IMR-90 (cell line): ENCODE measurements at regions not wholly inside any gene's neighbourhood (a gene's known extent, or its start where the extent isn't known, plus 50 kb on each side); places are given as distances from the start of the nearest gene placed in this dataset.

Experiments used
- ATAC-seq: fragments of 200-7000 bp; cut with Tn5 transposase; 2 replicates; pipeline ENCODE4 v1.9.1; 2020; ENCODE audit warnings: low read depth, mild to moderate bottlenecking, moderate library complexity
- BruUV-seq: library from RNA; stranded (reverse); fragments of 400-500 nt; replicated peaks from 2 replicates; lab custom pipeline; 2021; lab: Mats Ljungman, UMichigan
- CTCF ChIA-PET: fragments of 300-600 bp; formaldehyde crosslinking; extraction: SDS; loops from one replicate; lab custom pipeline; 2021; ENCODE audit warnings: antibody characterized with exemption; lab: Yijun Ruan, JAX
- POLR2A ChIA-PET: fragments of 300-600 bp; sonication (Branson Sonifier 250); formaldehyde crosslinking; loops from one replicate; lab custom pipeline; 2022; ENCODE audit warnings: antibody characterized with exemption; ENCODE audit not compliant: unreplicated experiment; lab: Charles Lee
- DNase-seq: peaks from one replicate; pipeline ENCODE4 v3.0.0; 2013
- H2AFZ ChIP-seq: replicated peaks from 2 replicates; pipeline ENCODE3; 2013; ENCODE audit warnings: low read length, mild to moderate bottlenecking; ENCODE audit not compliant: poor library complexity
- H2AK5ac ChIP-seq: 2 replicates; pipeline ENCODE4 v1.6.1; 2013; ENCODE audit warnings: low read depth, low read length, inconsistent platforms
- H2AK9ac ChIP-seq: replicated peaks from 2 replicates; pipeline ENCODE3; 2013; ENCODE audit warnings: mild to moderate bottlenecking, low read depth, low read length, moderate library complexity; ENCODE audit not compliant: poor library complexity
- H2BK120ac ChIP-seq: 2 replicates; pipeline ENCODE4 v1.6.1; 2013; ENCODE audit warnings: low read depth, low read length, inconsistent platforms
- H2BK15ac ChIP-seq: 3 replicates; pipeline ENCODE4 v1.6.1; 2013; ENCODE audit warnings: low read depth, low read length, inconsistent platforms
- H2BK20ac ChIP-seq: 2 replicates; pipeline ENCODE4 v1.6.1; 2013; ENCODE audit warnings: low read depth, mild to moderate bottlenecking, inconsistent platforms, low read length, moderate library complexity
- H2BK5ac ChIP-seq: 2 replicates; pipeline ENCODE4 v1.6.1; 2013; ENCODE audit warnings: mild to moderate bottlenecking, low read depth, low read length, inconsistent platforms; ENCODE audit not compliant: poor library complexity, severe bottlenecking
- H3K14ac ChIP-seq: replicated peaks from 2 replicates; pipeline ENCODE4 v1.6.1; 2013; ENCODE audit warnings: low read depth, low read length, inconsistent platforms
- H3K18ac ChIP-seq: 2 replicates; pipeline ENCODE4 v1.6.1; 2013; ENCODE audit warnings: low read depth, low read length, control low read depth
- H3K23ac ChIP-seq: 2 replicates; pipeline ENCODE4 v1.6.1; 2013; ENCODE audit warnings: low read depth, low read length, inconsistent platforms
- H3K27ac ChIP-seq: 2 replicates; pipeline ENCODE4 v1.5.1; 2013; ENCODE audit warnings: mild to moderate bottlenecking, control low read depth, low read length; ENCODE audit not compliant: insufficient read depth
- H3K27me3 ChIP-seq: 2 replicates; pipeline ENCODE4 v1.6.1; 2013; ENCODE audit warnings: low read length; ENCODE audit not compliant: control insufficient read depth, insufficient read depth
- H3K36me3 ChIP-seq: 2 replicates; pipeline ENCODE4 v1.6.1; 2013; ENCODE audit warnings: low read length, mixed read lengths; ENCODE audit not compliant: control insufficient read depth, insufficient read depth
- H3K4ac ChIP-seq: 2 replicates; pipeline ENCODE4 v1.6.1; 2013; ENCODE audit warnings: low read depth, low read length, inconsistent platforms
- H3K4me1 ChIP-seq: 2 replicates; pipeline ENCODE4 v1.6.1; 2013; ENCODE audit warnings: low read length, mixed read lengths; ENCODE audit not compliant: control insufficient read depth, insufficient read depth
- H3K4me2 ChIP-seq: 2 replicates; pipeline ENCODE4 v1.6.1; 2013; ENCODE audit warnings: low read depth, mild to moderate bottlenecking, control low read depth, low read length, moderate library complexity
- H3K4me3 ChIP-seq: 2 replicates; pipeline ENCODE4 v1.5.1; 2013; ENCODE audit warnings: low read depth, mild to moderate bottlenecking, control low read depth, low read length, moderate library complexity; ENCODE audit not compliant: insufficient read depth
- H3K56ac ChIP-seq: 2 replicates; pipeline ENCODE4 v1.6.1; 2013; ENCODE audit warnings: low read length, inconsistent platforms; ENCODE audit not compliant: insufficient read depth; ENCODE audit errors: extremely low read depth
- H3K79me1 ChIP-seq, 2 experiments: 2 replicates each; pipeline ENCODE4 v1.6.1; 2013; ENCODE audit warnings: low read length in 2 of 2, inconsistent platforms in 1 of 2, low read depth in 1 of 2
- H3K9ac ChIP-seq: 2 replicates; pipeline ENCODE4 v1.6.1; 2013; ENCODE audit warnings: low read depth, low read length, control low read depth
- H3K9me1 ChIP-seq: 2 replicates; pipeline ENCODE4 v1.6.1; 2013; ENCODE audit warnings: low read length, inconsistent platforms; ENCODE audit not compliant: insufficient read depth
- H3K9me3 ChIP-seq: 2 replicates; pipeline ENCODE4 v1.6.1; 2013; ENCODE audit warnings: low read length; ENCODE audit not compliant: control insufficient read depth, insufficient read depth
- H4K20me1 ChIP-seq: 2 replicates; pipeline ENCODE4 v1.6.1; 2013; ENCODE audit warnings: low read length, inconsistent platforms; ENCODE audit not compliant: insufficient read depth
- H4K5ac ChIP-seq: 2 replicates; pipeline ENCODE4 v1.6.1; 2013; ENCODE audit warnings: mild to moderate bottlenecking, low read depth, low read length, control low read depth
- H4K8ac ChIP-seq, 2 experiments: 2 replicates each; pipeline ENCODE4 v1.6.1; 2013; ENCODE audit warnings: low read depth in 2 of 2, low read length in 2 of 2, control low read depth in 1 of 2, inconsistent platforms in 1 of 2
- H4K91ac ChIP-seq: 2 replicates; pipeline ENCODE4 v1.6.1; 2013; ENCODE audit warnings: low read depth, low read length, inconsistent platforms; ENCODE audit not compliant: insufficient read depth
- BHLHE40 ChIP-seq: fragments of 150-350 bp; IDR thresholded peaks from 2 replicates; pipeline ENCODE4 v1.6.1; 2016; ENCODE audit warnings: mild to moderate bottlenecking, low read depth, low read length
- CEBPB ChIP-seq: IDR thresholded peaks from 2 replicates; pipeline ENCODE4 v1.6.1; 2012; ENCODE audit warnings: low read depth, low read length, improper control_type of control experiment
- CHD1 ChIP-seq: IDR thresholded peaks from 2 replicates; pipeline ENCODE4 v1.6.1; 2012; ENCODE audit warnings: low read depth, low read length, improper control_type of control experiment
- MAFK ChIP-seq: IDR thresholded peaks from 2 replicates; pipeline ENCODE4 v1.6.1; 2012; ENCODE audit warnings: low read depth, low read length, improper control_type of control experiment
- MAZ ChIP-seq: IDR thresholded peaks from 2 replicates; pipeline ENCODE4 v1.6.1; 2012; ENCODE audit warnings: low read depth, mild to moderate bottlenecking, low read length, improper control_type of control experiment, moderate library complexity, borderline replicate concordance
- MXI1 ChIP-seq: IDR thresholded peaks from 2 replicates; pipeline ENCODE4 v1.6.1; 2012; ENCODE audit warnings: low read depth, mild to moderate bottlenecking, low read length, moderate library complexity, borderline replicate concordance
- NFE2L2 ChIP-seq: fragments of 150-350 bp; IDR thresholded peaks from 2 replicates; pipeline ENCODE4 v1.6.1; 2016; ENCODE audit warnings: low read depth, mild to moderate bottlenecking, low read length
- POLR2A ChIP-seq: IDR thresholded peaks from 2 replicates; pipeline ENCODE4 v1.6.1; 2012; ENCODE audit warnings: mild to moderate bottlenecking, low read depth, low read length
- RAD21 ChIP-seq: IDR thresholded peaks from 2 replicates; pipeline ENCODE4 v1.6.1; 2012; ENCODE audit warnings: low read length, improper control_type of control experiment
- RCOR1 ChIP-seq: IDR thresholded peaks from 2 replicates; pipeline ENCODE4 v1.6.1; 2012; ENCODE audit warnings: mild to moderate bottlenecking, low read length, improper control_type of control experiment; ENCODE audit not compliant: insufficient replicate concordance
- RFX5 ChIP-seq: IDR thresholded peaks from 2 replicates; pipeline ENCODE4 v1.8.0; 2012; ENCODE audit warnings: low read depth, mild to moderate bottlenecking, low read length, moderate library complexity
- SMC3 ChIP-seq: fragments of 150-350 bp; IDR thresholded peaks from 2 replicates; pipeline ENCODE4 v1.6.1; 2016; ENCODE audit warnings: low read depth, mild to moderate bottlenecking, antibody characterized with exemption, low read length, moderate library complexity
- WGBS, 2 experiments: methylation state at CpG; one replicate each; pipeline versions ENCODE4 v1.1.5 to v1.1.7; 2013; ENCODE audit warnings: missing lambda C conversion rate in 2 of 2; ENCODE audit not compliant: insufficient read length in 1 of 2; ENCODE audit errors: extremely low coverage in 2 of 2; 5-methylcytosine and 5-hydroxymethylcytosine counted together
- dilution Hi-C: fragments of 300-500 bp; cut with HindIII; formaldehyde crosslinking; loops from one replicate; pipeline ENCODE4 v1.14.3; 2018; ENCODE audit warnings: low sequenced_read_pairs; ENCODE audit not compliant: unreplicated experiment
- in situ Hi-C: fragments of 300-500 bp; cut with MboI; formaldehyde crosslinking; loops from 3 replicates; pipeline ENCODE4 v1.14.3; 2019; ENCODE audit warnings: low sequenced_read_pairs, inconsistent platforms, mixed read lengths
- intact Hi-C: fragments of 100-400 bp; cut with micrococcal nuclease; formaldehyde crosslinking; loops from 2 replicates; pipeline ENCODE4 v1.10.0; 2022
- TF ChIP-seq, protein P1 (sequence below): conservative IDR thresholded peaks from 2 replicates; pipeline ENCODE4 v1.5.1; 2012; ENCODE audit warnings: mild to moderate bottlenecking, low read depth, low read length, improper control_type of control experiment
- TF ChIP-seq, protein P2 (sequence below): fragments of 150-350 bp; IDR thresholded peaks from 2 replicates; pipeline ENCODE4 v1.6.1; 2016; ENCODE audit warnings: low read depth, mild to moderate bottlenecking, low read length, moderate library complexity, borderline replicate concordance
- TF ChIP-seq, protein P3 (sequence below): fragments of 150-350 bp; IDR thresholded peaks from 2 replicates; pipeline ENCODE4 v1.6.1; 2017; ENCODE audit warnings: mild to moderate bottlenecking, antibody characterized with exemption, low read length, low read depth

DNA sequence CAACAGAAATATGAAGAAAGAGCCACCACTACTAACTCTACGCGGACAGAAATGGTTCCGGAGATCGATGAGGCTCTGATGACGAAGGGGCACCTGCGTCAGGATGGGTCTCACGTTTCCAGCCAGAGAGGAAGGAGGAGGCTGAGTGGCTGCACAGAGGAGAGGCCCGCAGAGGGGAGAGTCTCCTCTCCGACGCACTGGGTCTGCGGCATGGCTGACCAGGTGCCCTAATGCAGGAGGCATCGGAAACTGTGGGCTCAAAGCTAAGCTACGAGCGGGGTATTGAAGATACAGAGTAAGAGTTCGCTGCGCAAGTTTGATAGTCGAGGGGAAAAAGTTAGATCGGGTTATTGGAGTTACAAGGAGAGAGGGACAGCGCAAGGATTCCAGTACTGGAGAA lies 69.9 kb downstream of the TTLL2 start:
- H4K8ac ChIP-seq: no peak overlapping the region
- POLR2A ChIA-PET: no interaction called here
- in situ Hi-C loops: no loop called here

More for the DNA sequence above, 69.9 kb downstream of the TTLL2 start:
- Histone ChIP-seq H2BK5ac (no peak overlapping the region), H4K5ac (no peak overlapping the region), H3K9me1 (no peaks in the 10 kb centered on the region), H3K14ac (no peak overlapping the region), H3K9ac (no peak overlapping the region), H3K27ac (no peak overlapping the region), H2BK120ac (no peak overlapping the region), H3K9me3 (peaks cover 45% of the 10 kb centered on the region), H2AK9ac (no peak overlapping the region), H3K23ac (no peak overlapping the region), H3K56ac (no peak overlapping the region), H4K91ac (no peak overlapping the region), H3K4ac (no peak overlapping the region), H2BK15ac (no peak overlapping the region), H2AK5ac (no peak overlapping the region), H3K27me3 (no peaks in the 10 kb centered on the region), H2BK20ac (no peak overlapping the region), H3K4me3 (no peak overlapping the region), H4K20me1 (no peaks in the 10 kb centered on the region), H3K36me3 (no peaks in the 10 kb centered on the region), H3K4me1 (no peaks in the 10 kb centered on the region), H3K18ac (no peak overlapping the region), H3K79me1 (no peaks in the 10 kb centered on the region), H2AFZ (no peak overlapping the region), H3K4me2 (no peak overlapping the region)
- no TSS peak for BruUV-seq
- DNase-seq: no peak
- dilution Hi-C loops (no loop called here), intact Hi-C loops (no loop called here)
- no peak for TF ChIP-seq POLR2A
- no peak for TF ChIP-seq MAFK
- no peak for TF ChIP-seq MXI1
- TF ChIP-seq CHD1: no peak
- TF ChIP-seq BHLHE40: no peak
- no peak for TF ChIP-seq RAD21
- TF ChIP-seq RCOR1: no peak
- TF ChIP-seq, protein P1, sequence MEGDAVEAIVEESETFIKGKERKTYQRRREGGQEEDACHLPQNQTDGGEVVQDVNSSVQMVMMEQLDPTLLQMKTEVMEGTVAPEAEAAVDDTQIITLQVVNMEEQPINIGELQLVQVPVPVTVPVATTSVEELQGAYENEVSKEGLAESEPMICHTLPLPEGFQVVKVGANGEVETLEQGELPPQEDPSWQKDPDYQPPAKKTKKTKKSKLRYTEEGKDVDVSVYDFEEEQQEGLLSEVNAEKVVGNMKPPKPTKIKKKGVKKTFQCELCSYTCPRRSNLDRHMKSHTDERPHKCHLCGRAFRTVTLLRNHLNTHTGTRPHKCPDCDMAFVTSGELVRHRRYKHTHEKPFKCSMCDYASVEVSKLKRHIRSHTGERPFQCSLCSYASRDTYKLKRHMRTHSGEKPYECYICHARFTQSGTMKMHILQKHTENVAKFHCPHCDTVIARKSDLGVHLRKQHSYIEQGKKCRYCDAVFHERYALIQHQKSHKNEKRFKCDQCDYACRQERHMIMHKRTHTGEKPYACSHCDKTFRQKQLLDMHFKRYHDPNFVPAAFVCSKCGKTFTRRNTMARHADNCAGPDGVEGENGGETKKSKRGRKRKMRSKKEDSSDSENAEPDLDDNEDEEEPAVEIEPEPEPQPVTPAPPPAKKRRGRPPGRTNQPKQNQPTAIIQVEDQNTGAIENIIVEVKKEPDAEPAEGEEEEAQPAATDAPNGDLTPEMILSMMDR: no peak
- no peak for TF ChIP-seq CEBPB
- TF ChIP-seq RFX5: no peak
- no peak for TF ChIP-seq MAZ
- TF ChIP-seq, protein P2, sequence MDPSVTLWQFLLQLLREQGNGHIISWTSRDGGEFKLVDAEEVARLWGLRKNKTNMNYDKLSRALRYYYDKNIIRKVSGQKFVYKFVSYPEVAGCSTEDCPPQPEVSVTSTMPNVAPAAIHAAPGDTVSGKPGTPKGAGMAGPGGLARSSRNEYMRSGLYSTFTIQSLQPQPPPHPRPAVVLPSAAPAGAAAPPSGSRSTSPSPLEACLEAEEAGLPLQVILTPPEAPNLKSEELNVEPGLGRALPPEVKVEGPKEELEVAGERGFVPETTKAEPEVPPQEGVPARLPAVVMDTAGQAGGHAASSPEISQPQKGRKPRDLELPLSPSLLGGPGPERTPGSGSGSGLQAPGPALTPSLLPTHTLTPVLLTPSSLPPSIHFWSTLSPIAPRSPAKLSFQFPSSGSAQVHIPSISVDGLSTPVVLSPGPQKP: no peak
- TF ChIP-seq NFE2L2: no peak
- TF ChIP-seq, protein P3, sequence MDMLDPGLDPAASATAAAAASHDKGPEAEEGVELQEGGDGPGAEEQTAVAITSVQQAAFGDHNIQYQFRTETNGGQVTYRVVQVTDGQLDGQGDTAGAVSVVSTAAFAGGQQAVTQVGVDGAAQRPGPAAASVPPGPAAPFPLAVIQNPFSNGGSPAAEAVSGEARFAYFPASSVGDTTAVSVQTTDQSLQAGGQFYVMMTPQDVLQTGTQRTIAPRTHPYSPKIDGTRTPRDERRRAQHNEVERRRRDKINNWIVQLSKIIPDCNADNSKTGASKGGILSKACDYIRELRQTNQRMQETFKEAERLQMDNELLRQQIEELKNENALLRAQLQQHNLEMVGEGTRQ: no peak
- no peak for TF ChIP-seq SMC3
- ATAC-seq: no peak
- CTCF ChIA-PET: no interaction called here
- WGBS, 2 experiments: 89 to 100% methylated on average over 3 to 8 of the region's 19 CpGs
